Urinary bladder (tissue), 3 donors: ENCODE measurements at regions not wholly inside any gene's neighbourhood (a gene's known extent, or its start where the extent isn't known, plus 50 kb on each side); places are given as distances from the start of the nearest gene placed in this dataset.

ENCODE experiments used
- DNase-seq: peaks from one replicate; pipeline ENCODE4 v3.0.0-alpha.2; 2015; ENCODE audit errors: extremely low spot score
- H3K27ac ChIP-seq: one replicate; pipeline ENCODE4 v1.5.1; 2013; ENCODE audit warnings: low read depth, mild to moderate bottlenecking, moderate library complexity
- H3K36me3 ChIP-seq: one replicate; pipeline ENCODE4 v1.6.1; 2013; ENCODE audit warnings: mild to moderate bottlenecking, moderate library complexity; ENCODE audit not compliant: insufficient read depth
- H3K4me1 ChIP-seq: one replicate; pipeline ENCODE4 v1.6.1; 2013; ENCODE audit warnings: mild to moderate bottlenecking, moderate library complexity; ENCODE audit not compliant: insufficient read depth
- H3K4me3 ChIP-seq: one replicate; pipeline ENCODE4 v1.5.1; 2013; ENCODE audit warnings: low read depth, low read length
- WGBS: extraction: QIAGEN DNeasy Blood & Tissue Kit; methylation state at CpG from one replicate; pipeline ENCODE4 v1.1.7; 2013; 5-methylcytosine and 5-hydroxymethylcytosine counted together
- donor health status: healthy with polysubstance abuse.
- donor health status: healthy.

DNA sequence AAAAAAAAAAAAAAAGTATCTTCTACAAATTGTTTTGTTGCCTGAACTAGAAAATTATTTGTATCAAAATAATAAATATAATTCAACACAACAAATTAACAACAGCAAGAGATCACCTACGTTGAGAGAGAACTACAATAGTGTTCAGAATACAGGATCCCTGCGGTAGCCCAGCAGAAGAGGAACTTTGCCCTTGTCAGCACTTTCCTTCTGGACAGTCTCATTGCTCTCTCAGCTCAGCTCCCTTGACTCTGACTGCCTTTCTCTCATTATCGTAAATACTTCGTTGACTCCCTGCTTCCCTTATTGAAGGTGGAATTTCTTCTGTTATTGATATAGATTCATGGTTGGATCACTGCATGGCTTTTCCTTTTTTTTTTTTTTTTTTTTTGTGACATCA lies 469.5 kb upstream of the VSTM2A start:
- Histone ChIP-seq H3K27ac (no peak overlapping the region), H3K4me3 (no peak overlapping the region), H3K36me3 (no peaks in the 10 kb centered on the region), H3K4me1 (no peaks in the 10 kb centered on the region)
- 48% methylated on average over 4 of the region's 4 CpGs for WGBS
- no peak for DNase-seq

DNA sequence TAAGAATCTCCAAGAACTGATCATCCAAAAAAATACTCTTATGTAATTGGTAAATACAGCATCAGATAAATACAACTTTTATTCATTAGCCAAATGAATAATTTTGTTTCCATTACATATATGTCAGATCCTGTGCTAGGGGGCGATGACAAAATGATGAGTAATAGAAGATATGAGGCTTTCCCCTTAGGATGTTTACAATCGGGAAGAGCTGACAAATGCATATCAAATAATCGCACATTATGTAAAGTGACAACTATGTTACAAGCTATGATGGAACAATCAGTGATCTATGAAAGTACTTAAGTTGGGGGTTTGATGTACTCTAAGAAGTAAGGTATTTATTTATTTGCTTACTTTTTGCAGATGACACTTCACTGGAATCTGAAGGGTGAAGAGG lies 465.6 kb upstream of the VSTM2A start:
- Histone ChIP-seq H3K4me1 (no peaks in the 10 kb centered on the region), H3K4me3 (no peak overlapping the region), H3K36me3 (no peaks in the 10 kb centered on the region), H3K27ac (no peak overlapping the region)
- DNase-seq = no peak
- 84% methylated on average over 3 of the region's 3 CpGs for WGBS

- H3K27ac ChIP-seq = no peak overlapping the region
- H3K4me1 ChIP-seq = no peaks in the 10 kb centered on the region
- H3K36me3 ChIP-seq = no peaks in the 10 kb centered on the region
- H3K4me3 ChIP-seq = no peak overlapping the region
- WGBS = 5% methylated on average over 2 of the region's 2 CpGs
- no peak for DNase-seq
Observed at GRCh38 chr7:54080525-54080924, 461.6 kb upstream of the VSTM2A start.

DNA sequence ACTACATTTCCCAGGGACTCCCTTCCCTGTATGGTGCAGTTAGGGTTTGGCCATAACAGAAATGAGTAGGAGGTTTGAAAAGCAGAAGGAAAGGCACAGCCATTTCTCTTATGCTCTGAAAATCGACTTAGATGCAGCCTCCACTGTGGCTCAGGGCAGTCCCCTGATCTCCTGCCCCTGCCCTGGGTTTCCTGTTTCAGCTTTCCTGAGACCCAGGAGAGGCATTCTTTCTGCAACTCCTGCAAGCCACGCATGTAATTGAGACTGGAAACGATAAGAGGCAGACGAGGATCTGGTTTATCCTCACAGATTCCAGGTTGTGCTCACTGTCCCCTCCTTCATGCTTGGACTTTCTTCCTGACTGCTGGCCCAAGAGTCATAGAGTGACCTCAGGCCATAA lies 461.2 kb upstream of the VSTM2A start:
- DNase-seq = no peak
- WGBS = 30% methylated on average over 4 of the region's 4 CpGs
- H3K4me1 ChIP-seq = no peaks in the 10 kb centered on the region

GRCh38 chr7:54084340-54084739 lies 457.8 kb upstream of the VSTM2A start:
- 87% methylated on average over 4 of the region's 4 CpGs for WGBS
- no peaks in the 10 kb centered on the region for H3K4me1 ChIP-seq
- DNase-seq = no peak
- no peak overlapping the region for H3K4me3 ChIP-seq
- H3K27ac ChIP-seq = no peak overlapping the region
- H3K36me3 ChIP-seq = no peaks in the 10 kb centered on the region

More for the DNA sequence above, 461.2 kb upstream of the VSTM2A start:
- Histone ChIP-seq H3K36me3 (no peaks in the 10 kb centered on the region), H3K4me3 (no peak overlapping the region), H3K27ac (no peak overlapping the region)

GRCh38 chr7:54090652-54091213 lies 451.4 kb upstream of the VSTM2A start:
- 84% methylated on average over 4 of the region's 4 CpGs for WGBS

DNA sequence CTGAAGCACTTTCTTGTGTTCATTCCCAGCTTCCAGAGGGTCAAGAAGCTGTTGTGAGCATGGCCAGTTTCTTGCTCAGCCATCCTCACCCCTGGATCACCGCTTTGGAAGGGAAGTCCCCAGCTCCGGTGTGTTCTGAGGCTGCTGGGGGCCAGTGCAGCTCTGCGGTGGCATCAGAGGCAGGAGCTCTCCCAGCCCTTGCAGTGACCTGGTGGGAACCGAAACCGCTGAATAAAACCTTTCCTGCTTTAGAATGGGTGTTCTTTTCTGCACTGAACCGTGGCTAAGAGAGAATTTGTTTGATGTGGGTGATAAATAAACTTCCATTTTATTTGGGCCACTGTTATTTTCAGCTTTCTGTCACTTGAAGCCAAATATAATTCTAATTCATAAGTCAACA lies 450.9 kb upstream of the VSTM2A start:
- Histone ChIP-seq H3K4me3 (no peak overlapping the region), H3K27ac (no peak overlapping the region), H3K4me1 (no peaks in the 10 kb centered on the region), H3K36me3 (no peaks in the 10 kb centered on the region)
- no peak for DNase-seq
- WGBS = 87% methylated on average over 6 of the region's 6 CpGs

More at GRCh38 chr7:54090652-54091213, 451.4 kb upstream of the VSTM2A start:
- Histone ChIP-seq H3K36me3 (no peaks in the 10 kb centered on the region), H3K27ac (no peak overlapping the region), H3K4me3 (no peak overlapping the region), H3K4me1 (no peaks in the 10 kb centered on the region)
- no peak for DNase-seq

- no peaks in the 10 kb centered on the region for H3K4me1 ChIP-seq
- no peaks in the 10 kb centered on the region for H3K36me3 ChIP-seq
- DNase-seq = no peak
- no peak overlapping the region for H3K27ac ChIP-seq
- H3K4me3 ChIP-seq = no peak overlapping the region
- 87% methylated on average over 1 of the region's 1 CpG for WGBS
Observed at GRCh38 chr7:54097886-54098285, 444.3 kb upstream of the VSTM2A start.

DNA sequence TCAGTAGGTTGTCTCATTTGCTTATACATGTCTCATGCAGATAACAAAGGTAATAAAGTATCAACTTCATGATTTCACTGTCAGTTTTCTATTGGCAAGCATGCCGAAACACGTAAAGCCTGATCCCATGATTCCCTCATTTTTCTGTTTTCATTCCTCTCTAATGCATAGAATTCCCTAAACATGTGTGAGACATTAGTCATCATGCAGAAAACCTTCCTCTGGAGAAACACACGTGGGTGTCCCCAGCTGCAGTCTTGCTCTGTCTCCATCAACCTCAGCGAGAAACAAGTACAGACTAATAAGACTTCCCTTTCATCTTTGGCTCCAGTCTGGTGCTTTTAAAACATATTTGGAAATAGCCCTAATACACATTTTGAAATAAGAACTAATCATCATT lies 432.7 kb upstream of the VSTM2A start:
- no peak overlapping the region for H3K4me3 ChIP-seq

GRCh38 chr7:54111814-54112511 lies 430.2 kb upstream of the VSTM2A start:
- Histone ChIP-seq H3K4me1 (no peaks in the 10 kb centered on the region), H3K4me3 (no peak overlapping the region), H3K27ac (no peak overlapping the region), H3K36me3 (no peaks in the 10 kb centered on the region)
- 69% methylated on average over 6 of the region's 6 CpGs for WGBS
- no peak for DNase-seq

More for the DNA sequence above, 432.7 kb upstream of the VSTM2A start:
- Histone ChIP-seq H3K36me3 (no peaks in the 10 kb centered on the region), H3K27ac (no peak overlapping the region), H3K4me1 (no peaks in the 10 kb centered on the region)
- no peak for DNase-seq
- 63% methylated on average over 4 of the region's 4 CpGs for WGBS

DNA sequence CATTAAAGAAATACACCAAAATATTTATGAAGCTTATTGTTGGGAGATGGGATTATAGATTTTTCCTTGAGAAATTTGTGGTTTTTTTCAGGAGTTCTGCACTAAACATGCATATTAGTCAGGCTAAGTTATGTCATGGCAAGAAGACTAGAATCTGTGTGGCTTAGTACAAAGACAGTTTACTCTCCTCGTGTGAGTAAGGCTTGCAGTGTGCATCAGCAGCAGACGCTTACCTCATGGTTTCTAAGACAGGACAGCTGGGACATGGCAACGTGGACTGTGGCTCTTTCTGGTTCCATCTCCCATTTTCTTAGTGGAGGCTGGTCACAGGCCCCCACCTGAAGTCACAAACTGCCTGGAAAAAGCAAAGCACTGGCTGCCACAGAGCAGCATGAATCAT lies 429.6 kb upstream of the VSTM2A start:
- H3K4me3 ChIP-seq = no peak overlapping the region
- no peak for DNase-seq
- H3K27ac ChIP-seq = no peak overlapping the region
- no peaks in the 10 kb centered on the region for H3K36me3 ChIP-seq
- WGBS = 30% methylated on average over 3 of the region's 3 CpGs
- H3K4me1 ChIP-seq = no peaks in the 10 kb centered on the region

- Histone ChIP-seq H3K27ac (no peak overlapping the region), H3K36me3 (no peaks in the 10 kb centered on the region), H3K4me1 (no peaks in the 10 kb centered on the region), H3K4me3 (no peak overlapping the region)
- 94% methylated on average over 9 of the region's 9 CpGs for WGBS
- no peak for DNase-seq
Observed at GRCh38 chr7:54115028-54115763, 427.0 kb upstream of the VSTM2A start.

GRCh38 chr7:54116956-54117355 lies 425.2 kb upstream of the VSTM2A start:
- Histone ChIP-seq H3K4me1 (no peaks in the 10 kb centered on the region), H3K36me3 (no peaks in the 10 kb centered on the region), H3K4me3 (no peak overlapping the region), H3K27ac (no peak overlapping the region)
- no peak for DNase-seq
- 67% methylated on average over 2 of the region's 2 CpGs for WGBS

GRCh38 chr7:54129035-54129434 lies 413.1 kb upstream of the VSTM2A start:
- Histone ChIP-seq H3K4me3 (no peak overlapping the region), H3K27ac (no peak overlapping the region), H3K36me3 (no peaks in the 10 kb centered on the region), H3K4me1 (no peaks in the 10 kb centered on the region)
- DNase-seq = no peak
